CD4-positive, alpha-beta T cell treated with Interleukin-4 for 1 hour (primary cell): ENCODE measurements at regions not wholly inside any gene's neighbourhood (a gene's known extent, or its start where the extent isn't known, plus 50 kb on each side); places are given as distances from the start of the nearest gene placed in this dataset.
"Not testable (repeated sequence)": the region's sequence is repeated elsewhere in the genome, so short reads cannot be mapped to it uniquely, and the experiment has no call there.

ENCODE experiments used
- DNase-seq, 2 donors: peaks; one replicate each; pipeline ENCODE4 v3.0.0-alpha.2; 2020 to 2022

GRCh38 chr7:106522696-106523095 is 138.3 kb downstream of the CCDC71L start:
- no peak for DNase-seq

GRCh38 chr7:106521541-106521940 is 139.4 kb downstream of the CCDC71L start:
- DNase-seq: no peak

- DNase-seq: no peak
These were observed 139.9 kb downstream of the CCDC71L start for GRCh38 chr7:106520962-106521514.

GRCh38 chr7:106518967-106519366 is 142.0 kb downstream of the CCDC71L start:
- no peak for DNase-seq

- DNase-seq: no peak
These were observed 142.7 kb downstream of the CCDC71L start for GRCh38 chr7:106518239-106518638.

GRCh38 chr7:106517508-106517907 is 143.4 kb downstream of the CCDC71L start:
- no peak for DNase-seq

- no peak for DNase-seq
These were observed 145.6 kb downstream of the CCDC71L start for GRCh38 chr7:106515321-106515720.

- no peak for DNase-seq
These were observed 146.1 kb downstream of the CCDC71L start for GRCh38 chr7:106514881-106515280.

- DNase-seq: no peak
These were observed 148.7 kb downstream of the CCDC71L start for GRCh38 chr7:106512217-106512616.

- no peak for DNase-seq
These were observed 156.3 kb downstream of the CCDC71L start for GRCh38 chr7:106504645-106505044.

GRCh38 chr7:106504207-106504606 is 156.8 kb downstream of the CCDC71L start:
- DNase-seq: no peak

- DNase-seq: no peak
These were observed 157.3 kb downstream of the CCDC71L start for GRCh38 chr7:106503626-106504025.

GRCh38 chr7:106501605-106502580 is 159.1 kb downstream of the CCDC71L start:
- DNase-seq: no peak

- DNase-seq: no peak
These were observed 161.1 kb downstream of the CCDC71L start for GRCh38 chr7:106499897-106500296.

GRCh38 chr7:106498005-106498404 is 163.0 kb downstream of the CCDC71L start:
- DNase-seq: not testable (repeated sequence)

- DNase-seq: no peak
These were observed 167.8 kb downstream of the CCDC71L start for GRCh38 chr7:106493041-106493731.

- DNase-seq: no peak
These were observed 172.5 kb downstream of the CCDC71L start for GRCh38 chr7:106488465-106488864.

GRCh38 chr7:106487892-106488291 is 173.1 kb downstream of the CCDC71L start:
- DNase-seq: no peak

GRCh38 chr7:106486331-106486730 is 174.6 kb downstream of the CCDC71L start:
- no peak for DNase-seq

GRCh38 chr7:106485919-106486318 is 175.0 kb downstream of the CCDC71L start:
- DNase-seq: no peak

- no peak for DNase-seq
These were observed 175.9 kb downstream of the CCDC71L start for GRCh38 chr7:106485031-106485551.

- no peak for DNase-seq
These were observed 176.4 kb downstream of the CCDC71L start for GRCh38 chr7:106484562-106484961.

GRCh38 chr7:106482091-106482490 is 178.9 kb downstream of the CCDC71L start:
- no peak for DNase-seq
